WERI-Rb-1 (cell line): ENCODE measurements at regions not wholly inside any gene's neighbourhood (a gene's known extent, or its start where the extent isn't known, plus 50 kb on each side); places are given as distances from the start of the nearest gene placed in this dataset.

Experiments
- DNase-seq: peaks from one replicate; pipeline ENCODE4 v3.0.0-alpha.2; 2020
- H3K27ac ChIP-seq: fragments of 250-450 bp; sonication (Bioruptor Pico); 2 replicates; pipeline ENCODE4 v1.5.1; 2020; ENCODE audit warnings: mild to moderate bottlenecking, moderate library complexity
- H3K27me3 ChIP-seq: fragments of 250-450 bp; sonication (Bioruptor Pico); 2 replicates; pipeline ENCODE4 v1.5.1; 2021; ENCODE audit warnings: mild to moderate bottlenecking, low read depth, moderate library complexity; ENCODE audit not compliant: insufficient read depth, severe bottlenecking
- H3K36me3 ChIP-seq: fragments of 250-450 bp; sonication (Bioruptor Pico); 2 replicates; pipeline ENCODE4 v1.5.1; 2020; ENCODE audit warnings: mild to moderate bottlenecking, moderate library complexity
- H3K4me3 ChIP-seq: 2 replicates; pipeline ENCODE4 v1.5.1; 2011; ENCODE audit warnings: low read depth, mild to moderate bottlenecking, control low read depth, low read length
- H3K9me3 ChIP-seq: fragments of 250-450 bp; sonication (Bioruptor Pico); 2 replicates; pipeline ENCODE4 v1.5.1; 2021; ENCODE audit warnings: mild to moderate bottlenecking, moderate library complexity; ENCODE audit not compliant: severe bottlenecking
- CTCF ChIP-seq: IDR thresholded peaks from 2 replicates; pipeline ENCODE4 v1.5.1; 2011; ENCODE audit warnings: low read depth, mild to moderate bottlenecking, control low read depth, inconsistent platforms, low read length

GRCh38 chr18:39349801-39350200, 1784.2 kb upstream of the CELF4 start:
- no peak for TF ChIP-seq CTCF
- DNase-seq = no peak

DNA sequence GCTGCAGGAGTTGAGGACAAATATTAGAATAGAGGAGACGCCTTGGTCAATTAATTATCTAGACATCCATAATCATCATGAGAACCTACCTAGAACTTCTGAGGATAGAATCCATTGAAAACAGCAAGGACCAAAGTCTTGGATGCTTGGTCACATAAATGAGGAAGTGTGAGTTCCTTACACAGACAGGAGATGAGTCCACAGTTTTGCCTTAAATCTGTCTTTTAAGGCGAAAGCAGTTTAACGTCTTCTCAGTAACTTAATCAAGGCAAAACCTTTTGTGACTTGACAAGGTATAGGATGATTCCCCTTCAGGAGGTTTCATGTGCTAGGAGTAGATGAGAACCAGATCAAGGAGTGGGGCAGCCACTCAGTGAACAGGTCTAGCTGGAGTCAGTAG, 1783.2 kb upstream of the CELF4 start:
- Histone ChIP-seq H3K36me3 (no peaks in the 10 kb centered on the region), H3K4me3 (no peak overlapping the region), H3K27ac (no peak overlapping the region), H3K9me3 (no peaks in the 10 kb centered on the region), H3K27me3 (no peaks in the 10 kb centered on the region)
- no peak for DNase-seq
- no peak for TF ChIP-seq CTCF

More at GRCh38 chr18:39349801-39350200, 1784.2 kb upstream of the CELF4 start:
- Histone ChIP-seq H3K4me3 (no peak overlapping the region), H3K9me3 (no peaks in the 10 kb centered on the region), H3K27ac (no peak overlapping the region), H3K36me3 (no peaks in the 10 kb centered on the region), H3K27me3 (no peaks in the 10 kb centered on the region)

- no peaks in the 10 kb centered on the region for H3K9me3 ChIP-seq
- H3K27me3 ChIP-seq = no peaks in the 10 kb centered on the region
- no peak for TF ChIP-seq CTCF
- no peak overlapping the region for H3K4me3 ChIP-seq
- no peaks in the 10 kb centered on the region for H3K36me3 ChIP-seq
- no peak for DNase-seq
- no peak overlapping the region for H3K27ac ChIP-seq
Observed at GRCh38 chr18:39347701-39348100, 1782.1 kb upstream of the CELF4 start.

- Histone ChIP-seq H3K36me3 (no peaks in the 10 kb centered on the region), H3K4me3 (no peak overlapping the region), H3K27ac (no peak overlapping the region), H3K27me3 (no peaks in the 10 kb centered on the region), H3K9me3 (no peaks in the 10 kb centered on the region)
- no peak for DNase-seq
- no peak for TF ChIP-seq CTCF
Observed at GRCh38 chr18:39346916-39347315, 1781.3 kb upstream of the CELF4 start.

DNA sequence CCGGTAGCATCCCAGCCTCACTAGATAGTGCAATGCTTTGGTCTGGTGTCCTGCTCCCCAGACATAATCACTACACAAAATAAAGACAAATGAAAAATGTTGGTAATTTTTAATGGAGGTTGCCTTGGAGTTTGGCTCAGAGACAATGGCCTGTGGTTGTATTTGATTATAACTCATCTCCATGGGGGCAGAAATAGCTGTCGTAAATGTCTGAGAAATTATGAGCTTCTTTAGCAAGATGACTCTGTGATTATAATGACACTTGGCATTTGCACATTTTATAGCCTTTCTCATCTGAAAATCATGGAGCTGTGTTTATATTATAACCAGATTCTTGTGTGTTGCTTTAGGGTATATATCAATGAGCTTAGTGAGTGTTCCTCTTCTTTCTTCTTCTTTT, 1779.7 kb upstream of the CELF4 start:
- DNase-seq = no peak
- TF ChIP-seq CTCF = no peak
- no peaks in the 10 kb centered on the region for H3K9me3 ChIP-seq
- no peak overlapping the region for H3K27ac ChIP-seq
- H3K4me3 ChIP-seq = no peak overlapping the region
- no peaks in the 10 kb centered on the region for H3K27me3 ChIP-seq
- no peaks in the 10 kb centered on the region for H3K36me3 ChIP-seq

DNA sequence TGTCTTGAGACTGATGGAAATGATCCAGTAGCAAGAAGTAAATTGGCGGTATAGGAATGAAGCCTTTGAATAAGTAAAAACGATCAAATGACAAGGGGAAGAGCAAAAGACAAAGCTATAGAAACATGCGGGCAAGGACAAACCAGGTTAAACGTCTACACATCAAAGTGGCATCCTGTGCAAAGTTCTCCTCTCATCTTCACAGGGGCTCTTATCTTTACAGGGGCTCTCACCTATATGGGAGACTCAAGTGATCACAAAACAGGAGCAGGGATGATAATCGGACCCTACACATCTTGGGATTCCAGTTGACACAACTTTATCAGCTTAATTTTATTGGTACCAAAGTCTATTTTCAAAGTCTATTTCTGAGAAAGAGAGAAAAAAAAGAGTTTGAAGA, 1778.9 kb upstream of the CELF4 start:
- no peaks in the 10 kb centered on the region for H3K36me3 ChIP-seq
- no peak for TF ChIP-seq CTCF
- no peak for DNase-seq
- no peaks in the 10 kb centered on the region for H3K9me3 ChIP-seq
- no peak overlapping the region for H3K4me3 ChIP-seq
- H3K27me3 ChIP-seq = no peaks in the 10 kb centered on the region
- no peak overlapping the region for H3K27ac ChIP-seq
